GM12891 (cell line): ENCODE measurements at regions not wholly inside any gene's neighbourhood (a gene's known extent, or its start where the extent isn't known, plus 50 kb on each side); places are given as distances from the start of the nearest gene placed in this dataset.

ENCODE experiments used
- DNase-seq: peaks from one replicate; pipeline ENCODE4 v3.0.0; 2011; ENCODE audit warnings: low spot score; ENCODE audit not compliant: insufficient read length
- FAIRE-seq: peaks from 2 replicates; lab custom pipeline; 2011; peaks lifted over from hg19 to GRCh38; lab: Jason Lieb, UNC
- PAX5 ChIP-seq: IDR thresholded peaks from 2 replicates; pipeline ENCODE4 v1.6.1; 2011; ENCODE audit warnings: low read length, moderate library complexity, mild to moderate bottlenecking; ENCODE audit not compliant: insufficient read depth, severe bottlenecking
- POLR2A ChIP-seq: IDR thresholded peaks from 2 replicates; pipeline ENCODE4 v1.6.1; 2011; ENCODE audit warnings: low read depth, low read length, control low read depth
- POLR2AphosphoS5 ChIP-seq: IDR thresholded peaks from 2 replicates; pipeline ENCODE4 v1.6.1; 2011; ENCODE audit warnings: low read depth, low read length, control low read depth
- POU2F2 ChIP-seq: IDR thresholded peaks from 2 replicates; pipeline ENCODE4 v1.6.1; 2011; ENCODE audit warnings: low read depth, mild to moderate bottlenecking, control low read depth, low read length, moderate library complexity
- SPI1 ChIP-seq: IDR thresholded peaks from 2 replicates; pipeline ENCODE4 v1.6.1; 2011; ENCODE audit warnings: low read depth, low read length, control low read depth
- TAF1 ChIP-seq: IDR thresholded peaks from 2 replicates; pipeline ENCODE4 v1.6.1; 2011; ENCODE audit warnings: low read depth, low read length, control low read depth

DNA sequence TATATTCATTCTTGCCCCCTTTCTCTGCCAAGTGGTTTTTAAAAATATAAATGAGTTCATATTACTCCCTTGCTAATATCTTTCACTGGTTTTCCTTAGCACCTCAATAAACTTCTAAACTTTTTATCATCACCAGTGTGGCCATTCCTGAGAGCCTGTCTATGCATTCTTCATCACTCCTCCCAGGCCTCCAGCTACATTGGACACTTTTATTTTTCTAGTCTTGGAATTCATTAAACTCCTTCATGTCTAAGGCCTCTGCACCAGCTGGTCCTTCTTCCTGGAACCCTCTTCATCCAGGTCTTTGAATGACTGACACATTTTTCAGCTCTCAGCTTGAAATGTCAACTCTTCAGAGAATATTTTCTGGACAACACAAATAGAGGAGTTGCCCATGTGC lies 120.4 kb upstream of the P2RY1 start:
- no peak for FAIRE-seq
- no peak for TF ChIP-seq POLR2AphosphoS5
- TF ChIP-seq TAF1 = no peak
- no peak for TF ChIP-seq POLR2A
- TF ChIP-seq PAX5 = no peak
- TF ChIP-seq POU2F2 = no peak
- TF ChIP-seq SPI1 = no peak

DNA sequence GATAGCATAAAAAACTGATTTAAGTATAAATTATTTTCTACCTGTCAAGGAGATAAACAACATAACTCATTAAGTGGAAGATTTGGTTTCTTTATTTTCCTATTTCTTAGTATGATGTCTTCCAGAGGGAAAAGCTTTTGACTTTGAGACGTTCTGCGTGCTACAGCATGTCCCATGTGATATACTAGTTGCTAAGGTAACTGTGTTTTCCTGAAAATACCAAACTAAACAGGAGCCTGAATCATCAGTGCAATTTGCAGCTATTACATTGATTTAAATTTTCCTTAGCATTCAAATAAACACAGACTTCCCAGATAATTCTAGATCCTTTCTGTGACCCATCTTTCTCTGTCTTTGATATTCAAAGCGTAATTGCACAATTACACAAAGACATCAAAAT lies 117.7 kb upstream of the P2RY1 start:
- FAIRE-seq (no peak), DNase-seq (no peak)
- TF ChIP-seq PAX5 = no peak
- TF ChIP-seq POLR2AphosphoS5 = no peak
- no peak for TF ChIP-seq POU2F2
- TF ChIP-seq POLR2A = no peak
- TF ChIP-seq TAF1 = no peak
- TF ChIP-seq SPI1 = no peak

More for the DNA sequence above, 120.4 kb upstream of the P2RY1 start:
- DNase-seq = no peak

DNA sequence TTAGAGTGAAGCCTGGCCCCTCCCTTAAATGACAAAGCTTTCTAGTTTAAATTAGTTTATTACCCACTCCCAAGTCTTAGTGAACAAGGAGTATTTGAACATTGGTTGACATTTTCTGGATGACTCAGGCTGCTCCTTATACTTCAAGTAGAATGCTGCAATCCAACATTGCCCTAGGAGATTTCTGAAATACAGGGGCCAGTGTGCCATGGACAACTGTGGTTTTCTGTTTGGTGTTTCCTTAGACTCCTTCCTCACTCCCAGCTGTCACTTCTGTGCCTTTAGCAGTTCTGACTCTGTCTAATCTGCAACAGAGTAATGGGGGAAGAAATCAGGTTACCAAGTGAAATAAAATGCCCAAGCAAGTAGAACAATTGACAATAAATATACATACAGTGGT lies 116.1 kb upstream of the P2RY1 start:
- TF ChIP-seq POLR2A = no peak
- no peak for TF ChIP-seq POLR2AphosphoS5
- TF ChIP-seq TAF1 = no peak
- TF ChIP-seq PAX5 = no peak
- no peak for TF ChIP-seq SPI1
- TF ChIP-seq POU2F2 = no peak
- DNase-seq (no peak), FAIRE-seq (no peak)

DNA sequence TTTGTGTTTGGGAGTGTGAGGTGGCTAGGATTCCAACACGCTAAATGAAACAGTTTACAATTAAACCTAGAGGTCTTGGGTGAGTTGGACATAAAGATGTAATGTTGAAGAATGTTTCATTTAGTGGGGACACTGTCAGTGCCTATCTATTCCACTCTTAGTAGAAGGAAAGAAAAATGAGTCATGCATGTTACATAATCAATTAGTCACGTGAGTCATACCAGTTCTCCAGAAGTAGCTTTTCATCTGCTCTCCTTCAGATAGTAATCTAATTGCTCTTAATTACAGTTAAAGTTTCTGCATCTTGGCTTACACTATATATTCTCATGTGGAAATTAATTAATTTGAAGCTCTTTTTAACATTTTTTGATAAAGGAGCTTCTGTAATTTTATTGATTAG lies 115.7 kb upstream of the P2RY1 start:
- DNase-seq (no peak), FAIRE-seq (peak; percentile 16)
- TF ChIP-seq SPI1 (no peak), POLR2A (no peak), TAF1 (no peak), POLR2AphosphoS5 (no peak), POU2F2 (no peak), PAX5 (no peak)

DNA sequence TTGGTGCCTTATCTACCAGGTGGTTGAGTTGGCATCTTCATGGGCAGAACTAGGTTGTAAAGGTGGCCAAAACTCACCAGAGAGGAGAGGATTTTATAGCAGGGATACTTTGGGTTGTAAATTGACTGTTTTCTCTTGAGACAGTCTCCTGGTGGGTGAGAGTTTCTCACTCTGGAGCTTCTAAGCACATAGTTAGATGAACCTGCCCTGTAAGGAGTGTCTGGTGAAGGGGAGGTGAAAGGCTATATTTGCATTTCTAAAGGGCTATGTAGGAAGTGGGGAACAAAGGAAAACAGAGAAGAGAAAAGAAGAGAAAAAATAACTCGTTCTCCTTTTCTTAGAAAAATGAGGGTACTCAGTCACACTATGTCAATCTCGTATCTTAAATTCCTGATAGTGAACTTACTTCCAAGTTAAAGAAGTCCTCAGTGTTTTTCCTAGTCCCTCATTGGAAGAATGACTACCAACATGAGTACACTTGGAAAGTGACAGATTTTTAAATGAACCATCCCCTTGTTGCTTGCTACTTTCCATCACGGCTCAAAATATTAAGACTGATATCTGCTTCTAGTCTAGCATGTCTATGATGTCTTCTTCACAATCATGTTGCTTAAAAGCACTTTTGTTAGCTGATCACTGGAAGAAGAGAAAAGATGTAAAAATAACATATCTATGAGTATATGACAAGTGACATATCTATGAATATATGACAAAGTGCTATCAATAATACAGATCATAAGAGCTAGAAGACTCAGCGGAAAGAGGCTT lies 113.8 kb upstream of the P2RY1 start:
- FAIRE-seq (no peak), DNase-seq (no peak)
- no peak for TF ChIP-seq POU2F2
- TF ChIP-seq PAX5 = no peak
- TF ChIP-seq POLR2A = no peak
- TF ChIP-seq POLR2AphosphoS5 = no peak
- no peak for TF ChIP-seq TAF1
- TF ChIP-seq SPI1 = no peak

DNA sequence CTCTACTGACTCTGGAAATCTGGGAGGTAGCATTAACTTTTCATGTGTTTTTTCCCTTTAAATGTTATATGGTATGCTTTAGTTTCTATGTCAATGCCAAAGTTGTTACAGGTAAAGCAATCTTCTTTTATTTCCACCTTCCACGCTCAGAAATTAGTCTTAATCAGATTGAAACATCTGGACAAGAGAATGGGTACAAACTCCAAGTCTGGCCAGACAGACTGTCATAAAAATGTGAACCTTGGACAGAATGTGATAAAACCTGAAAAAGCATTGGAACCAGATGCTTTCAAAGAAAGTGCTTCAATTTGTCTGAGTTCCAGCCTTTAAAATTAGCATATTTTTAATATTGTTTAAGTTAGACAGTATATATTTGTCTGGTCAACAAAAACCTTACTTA lies 110.7 kb upstream of the P2RY1 start:
- DNase-seq = no peak
- FAIRE-seq = no peak
- TF ChIP-seq PAX5 (no peak), POU2F2 (no peak), POLR2A (no peak), POLR2AphosphoS5 (no peak), SPI1 (no peak), TAF1 (no peak)

DNA sequence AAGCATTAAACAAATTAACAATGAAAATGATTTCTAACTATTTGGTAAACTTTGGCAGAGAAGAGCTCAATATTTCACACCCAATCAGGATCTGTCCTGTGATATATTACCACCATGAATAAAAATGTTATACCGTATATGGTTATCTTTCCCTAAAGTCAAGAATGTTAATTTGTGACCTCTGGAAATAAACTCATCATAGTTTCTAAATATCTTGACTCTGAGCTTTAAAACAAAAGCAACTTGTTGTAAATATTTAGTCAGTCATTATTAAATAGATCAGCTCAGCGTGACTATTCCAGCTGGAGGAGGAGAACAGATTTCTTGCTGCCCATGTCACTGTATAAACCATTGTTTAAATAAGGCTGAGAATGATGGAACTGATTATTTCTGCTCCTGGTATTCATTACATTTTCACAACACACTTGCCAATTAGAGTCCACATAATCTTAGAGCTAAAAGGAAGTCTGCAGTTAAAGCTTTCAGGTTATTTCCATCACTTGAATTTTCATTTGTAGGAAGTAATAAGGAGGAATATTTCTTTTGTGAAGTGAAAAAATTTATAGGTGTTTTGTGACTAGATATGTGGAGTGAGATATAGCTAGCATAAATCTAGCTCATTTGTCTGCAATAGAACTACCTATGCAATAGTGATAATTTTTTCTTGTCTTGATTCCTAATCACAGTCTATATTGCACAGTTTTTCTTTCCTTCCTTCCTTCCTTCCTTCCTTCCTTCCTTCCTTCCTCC lies 106.5 kb upstream of the P2RY1 start:
- no peak for DNase-seq
- no peak for FAIRE-seq
- TF ChIP-seq SPI1 (no peak), POLR2AphosphoS5 (no peak), PAX5 (no peak), POLR2A (no peak), POU2F2 (no peak), TAF1 (no peak)

DNA sequence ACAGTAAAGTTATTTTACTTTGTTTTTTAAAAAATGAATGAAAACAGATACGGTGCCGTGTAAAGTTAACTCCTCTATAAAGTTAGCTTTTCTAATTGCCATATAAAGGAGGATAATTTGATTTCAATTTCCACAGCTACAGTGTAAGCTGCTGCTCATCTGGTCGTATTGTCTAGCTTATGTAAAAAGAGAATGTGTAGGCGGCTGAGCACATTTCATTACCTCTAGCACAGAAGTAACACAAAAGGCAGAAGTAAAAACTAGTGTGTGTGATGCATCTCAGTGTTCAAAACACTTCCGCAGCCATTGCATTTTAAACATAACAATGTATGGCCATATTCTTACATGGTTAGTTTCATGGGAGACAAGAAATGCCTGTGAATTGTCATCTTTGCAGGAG lies 105.0 kb upstream of the P2RY1 start:
- peak; percentile 72 for FAIRE-seq
- no peak for TF ChIP-seq POLR2A
- DNase-seq = no peak

DNA sequence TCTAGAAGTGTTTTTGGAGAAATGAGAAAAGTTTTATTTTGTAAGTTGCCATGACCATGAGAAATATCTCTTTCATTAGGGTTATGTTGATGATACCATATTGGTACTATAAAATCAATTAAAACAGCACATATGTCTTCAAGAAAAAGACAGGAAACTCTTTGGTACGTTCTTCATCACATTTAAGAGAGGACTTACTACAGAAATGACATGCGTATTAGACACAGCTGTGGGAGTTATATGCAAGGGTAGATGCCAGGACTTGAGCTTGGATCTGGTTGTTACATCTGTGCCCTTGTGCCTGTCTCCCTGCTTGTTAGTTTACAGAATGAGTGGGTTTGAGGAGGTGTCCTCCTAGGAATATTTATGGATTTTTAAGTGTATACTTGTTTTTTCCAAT lies 103.4 kb upstream of the P2RY1 start:
- TF ChIP-seq POLR2A (no peak), POU2F2 (no peak), SPI1 (no peak), TAF1 (no peak), PAX5 (no peak), POLR2AphosphoS5 (no peak)
- DNase-seq (no peak), FAIRE-seq (no peak)
